K562 (cell line): ENCODE measurements at regions not wholly inside any gene's neighbourhood (a gene's known extent, or its start where the extent isn't known, plus 50 kb on each side); places are given as distances from the start of the nearest gene placed in this dataset.

Experiments
- ATAC-seq: fragments of 200-7000 bp; cut with Tn5 transposase; 3 replicates; pipeline ENCODE4 v1.9.1; 2020; ENCODE audit warnings: moderate library complexity
- BruUV-seq: library from RNA; stranded (reverse); fragments of 400-500 nt; replicated peaks from 2 replicates; lab custom pipeline; 2021; lab: Mats Ljungman, UMichigan
- CTCF ChIA-PET: fragments of 300-600 bp; formaldehyde crosslinking; extraction: SDS; loops from one replicate; lab custom pipeline; 2021; ENCODE audit warnings: low intra/inter-chr PET ratio; lab: Yijun Ruan, JAX
- POLR2A ChIA-PET: fragments of 300-600, 350-650 bp; sonication (Branson Sonifier 250); formaldehyde crosslinking; extraction: SDS; loops from one replicate; lab custom pipeline; 2021; ENCODE audit warnings: antibody characterized with exemption, inconsistent platforms; lab: Yijun Ruan, JAX
- DNase-seq, 4 experiments: peaks; one replicate each; pipeline versions ENCODE4 v3.0.0 to v3.0.0-alpha.2; 2011 to 2018; ENCODE audit warnings: low spot score in 3 of 4, mixed read lengths in 3 of 4; ENCODE audit errors: extremely low read depth in 1 of 4
- FAIRE-seq: peaks from 2 replicates; lab custom pipeline; 2011; peaks lifted over from hg19 to GRCh38; lab: Jason Lieb, UNC
- H2AFZ ChIP-seq: 2 replicates; pipeline ENCODE4 v1.6.0; 2011; ENCODE audit warnings: low read depth, low read length, control low read depth, inconsistent platforms
- H3K27ac ChIP-seq: fragments of 200-600 bp; 3 replicates; pipeline ENCODE4 v1.8.0; 2011; ENCODE audit warnings: low read depth, mild to moderate bottlenecking, control low read depth, inconsistent platforms, low read length, moderate library complexity, mixed read lengths; ENCODE audit errors: extremely low read depth
- H3K27me3 ChIP-seq, 2 experiments: fragments of 300-600 bp in 1 of 2; 2 replicates in 1 of 2; 3 replicates in 1 of 2; pipeline versions ENCODE4 v1.6.0 to v1.8.0; 2011; ENCODE audit warnings: inconsistent platforms in 2 of 2, low read length in 2 of 2, mild to moderate bottlenecking in 1 of 2, mixed read lengths in 1 of 2, moderate library complexity in 1 of 2; ENCODE audit not compliant: control insufficient read depth in 2 of 2, insufficient read depth in 2 of 2
- H3K36me3 ChIP-seq: fragments of 300-600 bp; 3 replicates; pipeline ENCODE4 v1.8.0; 2011; ENCODE audit warnings: mild to moderate bottlenecking, low read length, inconsistent platforms; ENCODE audit not compliant: control insufficient read depth, insufficient read depth
- H3K4me1 ChIP-seq, 2 experiments: fragments of 200-600 bp in 1 of 2; replicated peaks in 1 of 2; 2 replicates in 1 of 2; 3 replicates in 1 of 2; pipeline versions ENCODE4 v1.5.1 to v1.8.0; 2011; ENCODE audit warnings: inconsistent platforms in 2 of 2, low read length in 2 of 2, mild to moderate bottlenecking in 1 of 2, mixed read lengths in 1 of 2, moderate library complexity in 1 of 2; ENCODE audit not compliant: control insufficient read depth in 2 of 2, insufficient read depth in 2 of 2
- H3K4me2 ChIP-seq: 2 replicates; pipeline ENCODE4 v1.6.1; 2011; ENCODE audit warnings: low read length, control low read depth, inconsistent platforms, mixed read lengths; ENCODE audit not compliant: insufficient read depth
- H3K4me3 ChIP-seq: fragments of 200-600 bp; sonication (generic), shearing (Covaris generic); 2 replicates; pipeline ENCODE4 v1.5.1; 2016; ENCODE audit warnings: control low read depth, inconsistent platforms
- H3K79me2 ChIP-seq: fragments of 200-600 bp; 3 replicates; pipeline ENCODE4 v1.8.0; 2011; ENCODE audit warnings: low read length, inconsistent platforms; ENCODE audit not compliant: control insufficient read depth, insufficient read depth
- H3K9ac ChIP-seq, 2 experiments: 2 replicates each; pipeline versions ENCODE4 v1.6.0 to v1.6.1; 2011; ENCODE audit warnings: low read depth in 2 of 2, low read length in 2 of 2, control low read depth in 1 of 2, inconsistent platforms in 1 of 2, mild to moderate bottlenecking in 1 of 2, mixed read lengths in 1 of 2; ENCODE audit not compliant: insufficient read depth in 1 of 2
- H3K9me1 ChIP-seq: one replicate; pipeline ENCODE4 v1.6.0; 2011; ENCODE audit warnings: inconsistent platforms, mild to moderate bottlenecking, low read length, moderate library complexity; ENCODE audit not compliant: control insufficient read depth, insufficient read depth
- H3K9me3 ChIP-seq: replicated peaks from 2 replicates; pipeline ENCODE4 v1.5.1; 2011; ENCODE audit warnings: low read depth, low read length, inconsistent platforms; ENCODE audit not compliant: control insufficient read depth, insufficient read depth
- H4K20me1 ChIP-seq: replicated peaks from 2 replicates; pipeline ENCODE4 v1.6.1; 2011; ENCODE audit warnings: low read length, inconsistent platforms, mixed read lengths; ENCODE audit not compliant: control insufficient read depth, insufficient read depth
- CBX3 ChIP-seq, 2 experiments: IDR thresholded peaks; 1 replicate in 1 of 2; 2 replicates in 1 of 2; pipeline ENCODE4 v1.6.1; 2012; ENCODE audit warnings: inconsistent platforms in 2 of 2, low read length in 2 of 2, borderline replicate concordance in 1 of 2, control low read depth in 1 of 2
- CHD1 ChIP-seq: fragments of 200-600 bp; sonication (generic); IDR thresholded peaks from one replicate; pipeline ENCODE4 v1.6.1; 2012; ENCODE audit warnings: mild to moderate bottlenecking, moderate library complexity, low read length, inconsistent platforms
- PKNOX1 ChIP-seq: fragments of 450-650 bp; IDR thresholded peaks from 2 replicates; pipeline ENCODE4 v1.6.1; 2016
- SIN3A ChIP-seq, 2 experiments: fragments of 150-350 bp in 1 of 2; IDR thresholded peaks; 2 replicates each; pipeline ENCODE4 v1.6.1; 2011 to 2016; ENCODE audit warnings: borderline replicate concordance in 2 of 2, low read depth in 2 of 2, low read length in 2 of 2, mild to moderate bottlenecking in 2 of 2, moderate library complexity in 2 of 2; ENCODE audit not compliant: control insufficient read depth in 1 of 2
- WGBS: fragments of 100-300 bp; shearing (Covaris generic); methylation state at CpG from one replicate; pipeline ENCODE4 v1.1.6; 2016; ENCODE audit warnings: low coverage, mixed read lengths; ENCODE audit not compliant: insufficient coverage; ENCODE audit errors: missing lambda C conversion rate; 5-methylcytosine and 5-hydroxymethylcytosine counted together
- in situ Hi-C: fragments of 300-500 bp; cut with MboI; formaldehyde crosslinking; loops from 4 replicates; pipeline ENCODE4 v1.15.0; 2018; ENCODE audit warnings: inconsistent platforms, mixed read lengths
- intact Hi-C: fragments of 100-400 bp; cut with micrococcal nuclease; formaldehyde crosslinking; loops from 2 replicates; pipeline ENCODE4 v1.14.2; 2022
- TF ChIP-seq, protein P1 (sequence below): fragments of 250-450 bp; sonication (Bioruptor Pico); IDR thresholded peaks from 2 replicates; pipeline ENCODE4 v1.8.0; 2021; ENCODE audit warnings: moderate library complexity, mild to moderate bottlenecking, inconsistent platforms
- TF ChIP-seq, protein P2 (sequence below), 2 experiments: fragments of 450-650 bp in 1 of 2; sonication (generic) in 1 of 2; formaldehyde crosslinking in 1 of 2; IDR thresholded peaks; 2 replicates each; pipeline versions ENCODE4 v1.7.1 to v1.9.0; 2016 to 2022; ENCODE audit warnings: inconsistent platforms in 1 of 2, mild to moderate bottlenecking in 1 of 2, missing genetic modification reagents in 1 of 2
- TF ChIP-seq, protein P3 (sequence below): fragments of 450-650 bp; conservative IDR thresholded peaks from 2 replicates; pipeline ENCODE4 v1.6.1; 2016; ENCODE audit warnings: missing genetic modification characterization, low read depth, mild to moderate bottlenecking, missing compliant biosample characterization, moderate library complexity

DNA sequence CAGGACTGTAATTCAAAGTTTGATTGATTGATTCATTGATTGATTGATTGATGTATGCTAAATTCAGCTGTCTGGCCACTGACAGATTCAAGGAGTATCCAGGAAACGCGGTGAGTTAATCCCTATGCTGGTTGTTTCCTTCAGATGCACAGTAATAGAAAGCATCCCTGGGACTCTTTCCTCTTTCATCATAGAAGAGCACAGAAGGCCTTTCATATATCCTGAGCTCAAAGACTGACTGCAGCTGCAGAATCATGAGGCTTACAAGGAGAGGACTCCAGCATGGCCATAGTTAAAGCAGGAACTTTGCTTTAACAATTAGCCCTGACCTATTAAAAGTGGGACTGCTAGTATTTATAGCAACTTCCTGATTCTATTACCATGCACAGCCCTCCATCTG is 187.7 kb upstream of the TMTC1 start:
- WGBS, result 0% methylated on average over 2 of the region's 2 CpGs
- Histone ChIP-seq H3K36me3 (no peaks in the 10 kb centered on the region), H3K27me3 (no peaks in the 10 kb centered on the region), H3K79me2 (no peaks in the 10 kb centered on the region), H3K9me1 (no peaks in the 10 kb centered on the region), H3K4me2 (no peak overlapping the region), H3K27ac (no peak overlapping the region), H2AFZ (no peak overlapping the region), H4K20me1 (no peaks in the 10 kb centered on the region), H3K9ac (no peak overlapping the region), H3K4me1 (no peaks in the 10 kb centered on the region), H3K9me3 (no peaks in the 10 kb centered on the region), H3K4me3 (no peak overlapping the region)
- DNase-seq, result no peak
- no TSS peak for BruUV-seq
- no peak for TF ChIP-seq CBX3 (IDR thresholded peaks at IDR 0.05; ENCODE audit: borderline replicate concordance in 1 of 2, low read length in 2 of 2)
- TF ChIP-seq, protein P1, sequence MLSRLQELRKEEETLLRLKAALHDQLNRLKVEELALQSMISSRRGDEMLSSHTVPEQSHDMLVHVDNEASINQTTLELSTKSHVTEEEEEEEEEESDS, result no peak
- TF ChIP-seq SIN3A (IDR thresholded peaks at IDR 0.05; ENCODE audit: borderline replicate concordance in 2 of 2, control insufficient read depth in 1 of 2, low read depth in 2 of 2, low read length in 2 of 2), result no peak
- TF ChIP-seq, protein P2, sequence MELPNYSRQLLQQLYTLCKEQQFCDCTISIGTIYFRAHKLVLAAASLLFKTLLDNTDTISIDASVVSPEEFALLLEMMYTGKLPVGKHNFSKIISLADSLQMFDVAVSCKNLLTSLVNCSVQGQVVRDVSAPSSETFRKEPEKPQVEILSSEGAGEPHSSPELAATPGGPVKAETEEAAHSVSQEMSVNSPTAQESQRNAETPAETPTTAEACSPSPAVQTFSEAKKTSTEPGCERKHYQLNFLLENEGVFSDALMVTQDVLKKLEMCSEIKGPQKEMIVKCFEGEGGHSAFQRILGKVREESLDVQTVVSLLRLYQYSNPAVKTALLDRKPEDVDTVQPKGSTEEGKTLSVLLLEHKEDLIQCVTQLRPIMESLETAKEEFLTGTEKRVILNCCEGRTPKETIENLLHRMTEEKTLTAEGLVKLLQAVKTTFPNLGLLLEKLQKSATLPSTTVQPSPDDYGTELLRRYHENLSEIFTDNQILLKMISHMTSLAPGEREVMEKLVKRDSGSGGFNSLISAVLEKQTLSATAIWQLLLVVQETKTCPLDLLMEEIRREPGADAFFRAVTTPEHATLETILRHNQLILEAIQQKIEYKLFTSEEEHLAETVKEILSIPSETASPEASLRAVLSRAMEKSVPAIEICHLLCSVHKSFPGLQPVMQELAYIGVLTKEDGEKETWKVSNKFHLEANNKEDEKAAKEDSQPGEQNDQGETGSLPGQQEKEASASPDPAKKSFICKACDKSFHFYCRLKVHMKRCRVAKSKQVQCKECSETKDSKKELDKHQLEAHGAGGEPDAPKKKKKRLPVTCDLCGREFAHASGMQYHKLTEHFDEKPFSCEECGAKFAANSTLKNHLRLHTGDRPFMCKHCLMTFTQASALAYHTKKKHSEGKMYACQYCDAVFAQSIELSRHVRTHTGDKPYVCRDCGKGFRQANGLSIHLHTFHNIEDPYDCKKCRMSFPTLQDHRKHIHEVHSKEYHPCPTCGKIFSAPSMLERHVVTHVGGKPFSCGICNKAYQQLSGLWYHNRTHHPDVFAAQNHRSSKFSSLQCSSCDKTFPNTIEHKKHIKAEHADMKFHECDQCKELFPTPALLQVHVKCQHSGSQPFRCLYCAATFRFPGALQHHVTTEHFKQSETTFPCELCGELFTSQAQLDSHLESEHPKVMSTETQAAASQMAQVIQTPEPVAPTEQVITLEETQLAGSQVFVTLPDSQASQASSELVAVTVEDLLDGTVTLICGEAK (IDR thresholded peaks at IDR 0.05), result no peak
- TF ChIP-seq, protein P2 (CRISPR knock-in tag; IDR thresholded peaks at IDR 0.05), result no peak
- TF ChIP-seq CHD1, result no peak
- TF ChIP-seq, protein P3, sequence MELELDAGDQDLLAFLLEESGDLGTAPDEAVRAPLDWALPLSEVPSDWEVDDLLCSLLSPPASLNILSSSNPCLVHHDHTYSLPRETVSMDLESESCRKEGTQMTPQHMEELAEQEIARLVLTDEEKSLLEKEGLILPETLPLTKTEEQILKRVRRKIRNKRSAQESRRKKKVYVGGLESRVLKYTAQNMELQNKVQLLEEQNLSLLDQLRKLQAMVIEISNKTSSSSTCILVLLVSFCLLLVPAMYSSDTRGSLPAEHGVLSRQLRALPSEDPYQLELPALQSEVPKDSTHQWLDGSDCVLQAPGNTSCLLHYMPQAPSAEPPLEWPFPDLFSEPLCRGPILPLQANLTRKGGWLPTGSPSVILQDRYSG (tag), result no peak
- TF ChIP-seq PKNOX1, result no peak
- ChIA-PET CTCF (no interaction called here), POLR2A (no interaction called here)
- FAIRE-seq, result no peak
- intact Hi-C loops (no loop called here), in situ Hi-C loops (no loop called here)
- no peak for ATAC-seq
